ENCODE measurements at regions not wholly inside any gene's neighbourhood (a gene's known extent, or its start where the extent isn't known, plus 50 kb on each side); places are given as distances from the start of the nearest gene placed in this dataset.

GRCh38 chr13:40390401-40390916, 276.0 kb downstream of the FOXO1 start:
- no peak for DNase-seq (ENCODE audit: low read depth)

GRCh38 chr13:40391788-40392187, 274.7 kb downstream of the FOXO1 start:
- DNase-seq (ENCODE audit: low read depth), result no peak

- no peak for DNase-seq (ENCODE audit: low read depth)
Measured at GRCh38 chr13:40394304-40394985, 272.0 kb downstream of the FOXO1 start.

- no peak for DNase-seq (ENCODE audit: low read depth)
Measured at GRCh38 chr13:40398065-40398464, 268.4 kb downstream of the FOXO1 start.

- DNase-seq (ENCODE audit: low read depth), result no peak
Measured at GRCh38 chr13:40399756-40400155, 266.7 kb downstream of the FOXO1 start.

- no peak for DNase-seq (ENCODE audit: low read depth)
Measured at GRCh38 chr13:40401911-40402776, 264.3 kb downstream of the FOXO1 start.

GRCh38 chr13:40402931-40403431, 263.5 kb downstream of the FOXO1 start:
- no peak for DNase-seq (ENCODE audit: low read depth)

- DNase-seq (ENCODE audit: low read depth), result no peak
Measured at GRCh38 chr13:40403509-40404241, 262.8 kb downstream of the FOXO1 start.

GRCh38 chr13:40404407-40404806, 262.0 kb downstream of the FOXO1 start:
- no peak for DNase-seq (ENCODE audit: low read depth)

GRCh38 chr13:40404967-40405716, 261.3 kb downstream of the FOXO1 start:
- DNase-seq (ENCODE audit: low read depth), result no peak

GRCh38 chr13:40406405-40407120, 259.9 kb downstream of the FOXO1 start:
- no peak for DNase-seq (ENCODE audit: low read depth)

- DNase-seq (ENCODE audit: low read depth), result no peak
Measured at GRCh38 chr13:40407567-40407966, 258.9 kb downstream of the FOXO1 start.

GRCh38 chr13:40408602-40409001, 257.8 kb downstream of the FOXO1 start:
- no peak for DNase-seq (ENCODE audit: low read depth)

GRCh38 chr13:40409278-40409677, 257.2 kb downstream of the FOXO1 start:
- DNase-seq (ENCODE audit: low read depth), result no peak

- no peak for DNase-seq (ENCODE audit: low read depth)
Measured at GRCh38 chr13:40410315-40410714, 256.1 kb downstream of the FOXO1 start.

GRCh38 chr13:40420160-40420740, 246.2 kb downstream of the FOXO1 start:
- DNase-seq (ENCODE audit: low read depth), result no peak

- DNase-seq (ENCODE audit: low read depth), result no peak
Measured at GRCh38 chr13:40422588-40423235, 243.7 kb downstream of the FOXO1 start.

GRCh38 chr13:40428354-40428753, 238.1 kb downstream of the FOXO1 start:
- no peak for DNase-seq (ENCODE audit: low read depth)

- no peak for DNase-seq (ENCODE audit: low read depth)
Measured at GRCh38 chr13:40429706-40430545, 236.5 kb downstream of the FOXO1 start.
